K562 (cell line): ENCODE measurements at regions not wholly inside any gene's neighbourhood (a gene's known extent, or its start where the extent isn't known, plus 50 kb on each side); places are given as distances from the start of the nearest gene placed in this dataset.

ENCODE experiments used
- EZH2 ChIP-seq: IDR thresholded peaks from 2 replicates; pipeline ENCODE4 v1.6.1; 2012; ENCODE audit warnings: low read depth, mild to moderate bottlenecking, inconsistent platforms, low read length, borderline replicate concordance
- FOXA3 ChIP-seq, 2 experiments: fragments of 450-650 bp in 1 of 2; sonication (generic) in 1 of 2; formaldehyde crosslinking; IDR thresholded peaks in 1 of 2; conservative IDR thresholded peaks in 1 of 2; 2 replicates each; pipeline versions ENCODE4 v1.4.0 to v1.8.0; 2020 to 2022; ENCODE audit warnings: mild to moderate bottlenecking in 2 of 2, missing genetic modification reagents in 1 of 2

- no peak for TF ChIP-seq EZH2
- no peak for TF ChIP-seq FOXA3 (CRISPR knock-in tag; conservative IDR thresholded peaks at IDR 0.05 in 1 of 2, IDR thresholded peaks at IDR 0.05 in 1 of 2)
Measured at GRCh38 chr5:129852747-129853352, 51.4 kb upstream of the CHSY3 start.
